ENCODE measurements at regions not wholly inside any gene's neighbourhood (a gene's known extent, or its start where the extent isn't known, plus 50 kb on each side); places are given as distances from the start of the nearest gene placed in this dataset.
A peak's percentile ranks its signal among the peaks of the same experiment; 100 is the strongest.

DNA sequence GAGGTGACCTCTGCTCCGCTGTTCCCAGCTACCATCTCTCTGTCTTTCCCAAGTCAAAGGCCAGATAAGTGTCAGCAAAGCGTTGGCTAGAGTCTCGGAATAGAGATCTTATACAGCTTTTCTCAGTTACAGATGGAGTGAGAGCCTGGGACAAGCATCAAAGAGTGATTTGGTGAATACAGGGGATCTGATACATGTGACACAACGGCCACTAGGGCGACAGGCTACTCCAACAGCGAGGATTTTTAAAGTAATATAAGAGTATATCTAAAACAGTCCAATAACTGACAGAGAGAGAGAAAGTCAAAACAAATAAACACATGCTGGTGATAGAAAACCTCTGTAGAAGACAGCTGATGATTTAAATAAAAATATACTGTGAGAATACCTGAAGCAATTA lies 433.1 kb upstream of the SMIM31 start:
- Histone ChIP-seq H2AFZ (ENCODE audit: low read length) (no peak overlapping the region), H3K9me2 (ENCODE audit: insufficient read depth, low read length) (no peaks in the 10 kb centered on the region), H3K4me3 (ENCODE audit: low read depth, low read length, poor library complexity, severe bottlenecking) (no peak overlapping the region), H3K36me3 (ENCODE audit: insufficient read depth, low read length) (no peaks in the 10 kb centered on the region), H3K79me2 (ENCODE audit: insufficient read depth, low read depth, low read length) (no peaks in the 10 kb centered on the region), H3K9me3 (ENCODE audit: low read length) (no peaks in the 10 kb centered on the region), H3K27ac (ENCODE audit: low read depth, low read length, poor library complexity, severe bottlenecking) (no peak overlapping the region), H3K4me1 (ENCODE audit: insufficient read depth, low read length, poor library complexity, severe bottlenecking) (no peaks in the 10 kb centered on the region), H3K4me2 (ENCODE audit: low read length) (no peak overlapping the region), H4K20me1 (ENCODE audit: insufficient read depth, low read length) (no peaks in the 10 kb centered on the region)
- intact Hi-C loops (cut with micrococcal nuclease; ENCODE audit: unreplicated experiment), result no loop called here
- ChIA-PET CTCF (ENCODE audit: unreplicated experiment) (no interaction called here), POLR2A (no interaction called here)
- DNase-seq (ENCODE audit: low spot score), result no peak
- TF ChIP-seq, protein P1, sequence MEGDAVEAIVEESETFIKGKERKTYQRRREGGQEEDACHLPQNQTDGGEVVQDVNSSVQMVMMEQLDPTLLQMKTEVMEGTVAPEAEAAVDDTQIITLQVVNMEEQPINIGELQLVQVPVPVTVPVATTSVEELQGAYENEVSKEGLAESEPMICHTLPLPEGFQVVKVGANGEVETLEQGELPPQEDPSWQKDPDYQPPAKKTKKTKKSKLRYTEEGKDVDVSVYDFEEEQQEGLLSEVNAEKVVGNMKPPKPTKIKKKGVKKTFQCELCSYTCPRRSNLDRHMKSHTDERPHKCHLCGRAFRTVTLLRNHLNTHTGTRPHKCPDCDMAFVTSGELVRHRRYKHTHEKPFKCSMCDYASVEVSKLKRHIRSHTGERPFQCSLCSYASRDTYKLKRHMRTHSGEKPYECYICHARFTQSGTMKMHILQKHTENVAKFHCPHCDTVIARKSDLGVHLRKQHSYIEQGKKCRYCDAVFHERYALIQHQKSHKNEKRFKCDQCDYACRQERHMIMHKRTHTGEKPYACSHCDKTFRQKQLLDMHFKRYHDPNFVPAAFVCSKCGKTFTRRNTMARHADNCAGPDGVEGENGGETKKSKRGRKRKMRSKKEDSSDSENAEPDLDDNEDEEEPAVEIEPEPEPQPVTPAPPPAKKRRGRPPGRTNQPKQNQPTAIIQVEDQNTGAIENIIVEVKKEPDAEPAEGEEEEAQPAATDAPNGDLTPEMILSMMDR (conservative IDR thresholded peaks at IDR 0.05; ENCODE audit: low read length), result peak; percentile 23; the same call in 1 of the 2 replicates
- no peak for TF ChIP-seq EZH2phosphoT487 (IDR thresholded peaks at IDR 0.05; ENCODE audit: borderline replicate concordance, low read depth, low read length)
- BruUV-seq (replicated peaks), result no TSS peak

DNA sequence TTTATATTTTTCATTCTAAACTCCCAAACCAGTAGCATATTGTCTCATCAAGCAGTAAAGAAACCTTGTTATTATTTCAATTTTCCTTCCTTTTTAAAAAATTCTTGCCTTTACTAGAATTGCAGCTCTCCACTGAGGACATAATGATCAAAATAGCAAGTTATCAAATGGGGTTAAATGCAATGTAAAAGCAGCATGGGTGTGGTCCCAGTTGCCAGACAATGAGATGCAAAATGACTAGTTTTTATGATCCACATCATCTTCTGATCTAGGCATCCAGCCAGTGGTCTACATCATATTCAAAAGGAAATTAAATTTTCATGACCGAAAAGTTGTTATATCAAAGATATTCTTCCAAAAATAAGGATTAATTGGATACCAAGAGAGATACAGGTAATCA lies 427.9 kb upstream of the SMIM31 start:
- Histone ChIP-seq H3K4me3 (ENCODE audit: low read depth, low read length, poor library complexity, severe bottlenecking) (no peak overlapping the region), H3K9me2 (ENCODE audit: insufficient read depth, low read length) (no peaks in the 10 kb centered on the region), H3K4me1 (ENCODE audit: insufficient read depth, low read length, poor library complexity, severe bottlenecking) (no peaks in the 10 kb centered on the region), H3K79me2 (ENCODE audit: insufficient read depth, low read depth, low read length) (no peaks in the 10 kb centered on the region), H3K27ac (ENCODE audit: low read depth, low read length, poor library complexity, severe bottlenecking) (no peak overlapping the region), H3K9me3 (ENCODE audit: low read length) (no peaks in the 10 kb centered on the region), H3K36me3 (ENCODE audit: insufficient read depth, low read length) (no peaks in the 10 kb centered on the region), H4K20me1 (ENCODE audit: insufficient read depth, low read length) (no peaks in the 10 kb centered on the region), H3K4me2 (ENCODE audit: low read length) (no peak overlapping the region), H2AFZ (ENCODE audit: low read length) (no peak overlapping the region)
- DNase-seq (ENCODE audit: low spot score), result no peak
- no TSS peak for BruUV-seq (replicated peaks)
- intact Hi-C loops (cut with micrococcal nuclease; ENCODE audit: unreplicated experiment), result no loop called here
- TF ChIP-seq, protein P1 (conservative IDR thresholded peaks at IDR 0.05; ENCODE audit: low read length), result no peak
- TF ChIP-seq EZH2phosphoT487 (IDR thresholded peaks at IDR 0.05; ENCODE audit: borderline replicate concordance, low read depth, low read length), result no peak
- ChIA-PET CTCF (ENCODE audit: unreplicated experiment) (no interaction called here), POLR2A (no interaction called here)

DNA sequence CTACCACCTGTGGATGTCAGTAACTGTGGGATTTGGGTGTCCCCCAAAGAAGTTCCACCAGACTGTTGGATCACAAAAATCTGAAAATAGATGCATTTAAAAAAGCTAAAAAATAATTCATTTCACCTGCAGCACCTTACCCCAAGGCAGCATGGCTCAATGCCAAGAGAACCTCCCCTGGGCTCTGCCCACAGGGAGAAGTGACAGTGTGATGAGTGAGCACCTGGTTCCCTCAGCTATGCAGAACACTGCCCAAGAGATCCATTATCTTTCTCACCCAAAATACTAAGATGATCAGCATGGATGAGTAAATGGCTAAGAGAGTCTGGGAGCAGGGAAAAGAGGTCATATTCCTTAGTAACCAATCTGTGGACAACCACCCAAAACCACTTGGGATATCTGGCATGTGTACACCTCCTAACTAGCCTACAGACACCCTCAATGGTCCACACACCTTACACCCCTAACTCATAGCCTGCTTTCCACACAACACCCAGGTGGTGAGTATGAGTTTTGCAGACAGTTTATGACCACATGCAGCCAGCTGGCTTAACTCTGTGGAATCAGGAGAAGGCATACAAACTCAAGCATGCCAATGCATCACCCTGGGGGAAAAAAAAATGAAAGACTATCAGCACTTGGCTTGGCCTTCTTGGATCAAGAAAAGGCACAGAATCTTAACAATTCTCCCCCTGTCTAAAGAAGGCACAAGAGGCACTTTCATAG lies 416.5 kb upstream of the SMIM31 start:
- H3K79me2 ChIP-seq (ENCODE audit: insufficient read depth, low read depth, low read length), result no peaks in the 10 kb centered on the region

More for the DNA sequence above, 416.5 kb upstream of the SMIM31 start:
- H2AFZ ChIP-seq (ENCODE audit: low read length), result no peak overlapping the region
- H3K27ac ChIP-seq (ENCODE audit: low read depth, low read length, poor library complexity, severe bottlenecking), result no peak overlapping the region
- ChIA-PET CTCF (ENCODE audit: unreplicated experiment) (no interaction called here), POLR2A (interaction anchor here (0.6 to 1.0 kb wide), 2 partner anchors 20 to 132 kb away, joined by 3 read pairs; no protein-coding TSS in a partner anchor)
- DNase-seq (ENCODE audit: low spot score), result no peak
- TF ChIP-seq EZH2phosphoT487 (IDR thresholded peaks at IDR 0.05; ENCODE audit: borderline replicate concordance, low read depth, low read length), result no peak
- TF ChIP-seq, protein P1 (conservative IDR thresholded peaks at IDR 0.05; ENCODE audit: low read length), result no peak
- H4K20me1 ChIP-seq (ENCODE audit: insufficient read depth, low read length), result no peaks in the 10 kb centered on the region
- BruUV-seq (replicated peaks), result no TSS peak
- H3K9me2 ChIP-seq (ENCODE audit: insufficient read depth, low read length), result no peaks in the 10 kb centered on the region
- intact Hi-C loops (cut with micrococcal nuclease; ENCODE audit: unreplicated experiment), result no loop called here
- no peaks in the 10 kb centered on the region for H3K9me3 ChIP-seq (ENCODE audit: low read length)
- no peak overlapping the region for H3K4me3 ChIP-seq (ENCODE audit: low read depth, low read length, poor library complexity, severe bottlenecking)
- H3K36me3 ChIP-seq (ENCODE audit: insufficient read depth, low read length), result no peaks in the 10 kb centered on the region
- no peaks in the 10 kb centered on the region for H3K4me1 ChIP-seq (ENCODE audit: insufficient read depth, low read length, poor library complexity, severe bottlenecking)
- no peak overlapping the region for H3K4me2 ChIP-seq (ENCODE audit: low read length)

Measured in OCI-LY7 (cell line).